CD4-positive, CD25-positive, alpha-beta regulatory T cell (primary cell): ENCODE measurements at regions not wholly inside any gene's neighbourhood (a gene's known extent, or its start where the extent isn't known, plus 50 kb on each side); places are given as distances from the start of the nearest gene placed in this dataset.

Experiments used
- ATAC-seq, 2 donors: fragments of 150-1000 bp; cut with Tn5 transposase; one replicate each; pipeline ENCODE4 v1.10.0; 2021; ENCODE audit warnings: low read depth in 2 of 2, moderate number of reproducible peaks in 2 of 2, moderate library complexity in 1 of 2
- DNase-seq, 3 donors: peaks; one replicate each; pipeline versions ENCODE4 v3.0.0 to v3.0.0-alpha.2; 2012 to 2022; ENCODE audit warnings: mixed read lengths in 1 of 3
- H3K27ac ChIP-seq: one replicate; pipeline ENCODE4 v1.7.0; 2013; ENCODE audit warnings: mild to moderate bottlenecking, low read length; ENCODE audit not compliant: insufficient read depth, poor library complexity, severe bottlenecking
- H3K27me3 ChIP-seq: one replicate; pipeline ENCODE4 v1.7.0; 2013; ENCODE audit warnings: low read length; ENCODE audit not compliant: control insufficient read depth, insufficient read depth
- H3K36me3 ChIP-seq: one replicate; pipeline ENCODE4 v1.7.0; 2013; ENCODE audit warnings: mild to moderate bottlenecking, low read length, moderate library complexity; ENCODE audit not compliant: control insufficient read depth, insufficient read depth
- H3K4me1 ChIP-seq: 2 replicates; pipeline ENCODE4 v1.7.0; 2013; ENCODE audit warnings: mild to moderate bottlenecking, low read length; ENCODE audit not compliant: insufficient read depth, control insufficient read depth, poor library complexity, severe bottlenecking
- H3K4me3 ChIP-seq: one replicate; pipeline ENCODE4 v1.7.0; 2013; ENCODE audit warnings: low read depth, mild to moderate bottlenecking, low read length, moderate library complexity
- H3K9me3 ChIP-seq, 2 experiments: 1 replicate in 1 of 2; 2 replicates in 1 of 2; pipeline ENCODE4 v1.7.0; 2013; ENCODE audit warnings: low read length in 2 of 2, mild to moderate bottlenecking in 1 of 2, moderate library complexity in 1 of 2; ENCODE audit not compliant: control insufficient read depth in 2 of 2
- H3K27ac Mint-ChIP-seq, 3 donors: one replicate each; pipeline ENCODE4 v1.8.0; 2020 to 2022; ENCODE audit warnings: mild to moderate bottlenecking in 3 of 3, mixed read lengths in 3 of 3, moderate library complexity in 2 of 3
- H3K27me3 Mint-ChIP-seq: one replicate; pipeline ENCODE4 v1.8.0; 2022; ENCODE audit warnings: mild to moderate bottlenecking, mixed read lengths
- H3K36me3 Mint-ChIP-seq: one replicate; pipeline ENCODE4 v1.8.0; 2020; ENCODE audit warnings: mixed read lengths
- H3K4me1 Mint-ChIP-seq, 4 donors: one replicate each; pipeline ENCODE4 v1.8.0; 2020 to 2022; ENCODE audit warnings: mixed read lengths in 4 of 4, mild to moderate bottlenecking in 1 of 4
- H3K4me3 Mint-ChIP-seq, 4 donors: one replicate each; pipeline ENCODE4 v1.8.0; 2020 to 2022; ENCODE audit warnings: mild to moderate bottlenecking in 4 of 4, mixed read lengths in 4 of 4, moderate library complexity in 3 of 4
- H3K9me3 Mint-ChIP-seq, 7 donors: one replicate each; pipeline ENCODE4 v1.8.0; 2020 to 2022; ENCODE audit warnings: mixed read lengths in 7 of 7, mild to moderate bottlenecking in 3 of 7, moderate library complexity in 2 of 7

GRCh38 chr9:81832571-81833285 lies 95.5 kb upstream of the SPATA31D4 start:
- ATAC-seq (no peak), DNase-seq (no peak)
- peaks cover 0 to 11% (median 3%) of the 10 kb centered on the region in 7 donors for H3K9me3 Mint-ChIP-seq
- Histone ChIP-seq H3K36me3 (no peaks in the 10 kb centered on the region), H3K9me3 (no peaks in the 10 kb centered on the region), H3K4me1 (no peaks in the 10 kb centered on the region), H3K27ac (no peak overlapping the region), H3K27me3 (no peaks in the 10 kb centered on the region), H3K4me3 (no peak overlapping the region)
- no peaks in the 10 kb centered on the region for H3K27me3 Mint-ChIP-seq
- no peaks in the 10 kb centered on the region for H3K4me1 Mint-ChIP-seq
- no peak overlapping the region for H3K27ac Mint-ChIP-seq
- H3K36me3 Mint-ChIP-seq: no peaks in the 10 kb centered on the region
- no peak overlapping the region for H3K4me3 Mint-ChIP-seq

- Mint-ChIP-seq H3K4me3 (no peak overlapping the region), H3K27ac (no peak overlapping the region), H3K9me3 (peaks cover 0 to 11% (median 3%) of the 10 kb centered on the region in 7 donors), H3K36me3 (no peaks in the 10 kb centered on the region), H3K4me1 (no peaks in the 10 kb centered on the region), H3K27me3 (no peaks in the 10 kb centered on the region)
- DNase-seq: no peak
- H3K9me3 ChIP-seq: no peaks in the 10 kb centered on the region
- no peaks in the 10 kb centered on the region for H3K27me3 ChIP-seq
- no peaks in the 10 kb centered on the region for H3K36me3 ChIP-seq
- no peak overlapping the region for H3K4me3 ChIP-seq
- ATAC-seq: no peak
- H3K27ac ChIP-seq: no peak overlapping the region
- no peaks in the 10 kb centered on the region for H3K4me1 ChIP-seq
These were observed 94.5 kb upstream of the SPATA31D4 start for GRCh38 chr9:81833563-81834345.

- H3K4me1 Mint-ChIP-seq: no peaks in the 10 kb centered on the region
- H3K36me3 Mint-ChIP-seq: no peaks in the 10 kb centered on the region
These were observed 86.9 kb upstream of the SPATA31D4 start for GRCh38 chr9:81841333-81841732.

GRCh38 chr9:81844131-81844567 lies 84.1 kb upstream of the SPATA31D4 start:
- Mint-ChIP-seq H3K27me3 (no peaks in the 10 kb centered on the region), H3K9me3 (peaks cover 0 to 4% (median 3%) of the 10 kb centered on the region in 7 donors), H3K4me1 (no peaks in the 10 kb centered on the region), H3K27ac (no peak overlapping the region), H3K36me3 (no peaks in the 10 kb centered on the region), H3K4me3 (no peak overlapping the region)
- H3K4me3 ChIP-seq: no peak overlapping the region
- H3K36me3 ChIP-seq: no peaks in the 10 kb centered on the region
- H3K9me3 ChIP-seq: no peaks in the 10 kb centered on the region
- H3K4me1 ChIP-seq: no peaks in the 10 kb centered on the region
- no peak for DNase-seq
- ATAC-seq: no peak
- H3K27ac ChIP-seq: no peak overlapping the region
- no peaks in the 10 kb centered on the region for H3K27me3 ChIP-seq

More at GRCh38 chr9:81841333-81841732, 86.9 kb upstream of the SPATA31D4 start:
- Histone ChIP-seq H3K4me1 (no peaks in the 10 kb centered on the region), H3K36me3 (no peaks in the 10 kb centered on the region), H3K27ac (no peak overlapping the region), H3K4me3 (no peak overlapping the region), H3K27me3 (no peaks in the 10 kb centered on the region), H3K9me3 (no peaks in the 10 kb centered on the region)
- H3K27ac Mint-ChIP-seq: no peak overlapping the region
- ATAC-seq: no peak
- DNase-seq: no peak
- H3K9me3 Mint-ChIP-seq: peaks cover 0 to 7% (median 4%) of the 10 kb centered on the region in 7 donors
- no peaks in the 10 kb centered on the region for H3K27me3 Mint-ChIP-seq
- no peak overlapping the region for H3K4me3 Mint-ChIP-seq

GRCh38 chr9:81847181-81847915 lies 80.9 kb upstream of the SPATA31D4 start:
- no peaks in the 10 kb centered on the region for H3K9me3 ChIP-seq
- no peaks in the 10 kb centered on the region for H3K36me3 ChIP-seq
- H3K27ac ChIP-seq: no peak overlapping the region
- H3K9me3 Mint-ChIP-seq: peaks cover 0 to 2% (median 0%) of the 10 kb centered on the region in 7 donors
- DNase-seq (no peak), ATAC-seq (no peak)
- H3K4me1 Mint-ChIP-seq: no peaks in the 10 kb centered on the region
- H3K4me1 ChIP-seq: no peaks in the 10 kb centered on the region
- H3K27me3 ChIP-seq: no peaks in the 10 kb centered on the region
- H3K27ac Mint-ChIP-seq: no peak overlapping the region
- H3K4me3 ChIP-seq: no peak overlapping the region
- no peaks in the 10 kb centered on the region for H3K36me3 Mint-ChIP-seq
- H3K4me3 Mint-ChIP-seq: no peak overlapping the region
- H3K27me3 Mint-ChIP-seq: no peaks in the 10 kb centered on the region

GRCh38 chr9:81848472-81848871 lies 79.8 kb upstream of the SPATA31D4 start:
- ATAC-seq (no peak), DNase-seq (no peak)
- peaks cover 0 to 2% (median 0%) of the 10 kb centered on the region in 7 donors for H3K9me3 Mint-ChIP-seq
- Histone ChIP-seq H3K27me3 (no peaks in the 10 kb centered on the region), H3K36me3 (no peaks in the 10 kb centered on the region), H3K27ac (no peak overlapping the region), H3K4me1 (no peaks in the 10 kb centered on the region), H3K9me3 (no peaks in the 10 kb centered on the region), H3K4me3 (no peak overlapping the region)
- no peaks in the 10 kb centered on the region for H3K36me3 Mint-ChIP-seq
- H3K27me3 Mint-ChIP-seq: no peaks in the 10 kb centered on the region
- H3K27ac Mint-ChIP-seq: no peak overlapping the region
- H3K4me1 Mint-ChIP-seq: no peaks in the 10 kb centered on the region
- H3K4me3 Mint-ChIP-seq: no peak overlapping the region

GRCh38 chr9:81849631-81850259 lies 78.5 kb upstream of the SPATA31D4 start:
- Histone ChIP-seq H3K4me1 (no peaks in the 10 kb centered on the region), H3K27me3 (no peaks in the 10 kb centered on the region), H3K27ac (no peak overlapping the region), H3K9me3 (no peaks in the 10 kb centered on the region), H3K36me3 (no peaks in the 10 kb centered on the region), H3K4me3 (no peak overlapping the region)
- no peak overlapping the region for H3K4me3 Mint-ChIP-seq
- H3K36me3 Mint-ChIP-seq: no peaks in the 10 kb centered on the region
- H3K27me3 Mint-ChIP-seq: no peaks in the 10 kb centered on the region
- H3K27ac Mint-ChIP-seq: no peak overlapping the region
- no peaks in the 10 kb centered on the region for H3K4me1 Mint-ChIP-seq
- DNase-seq: no peak
- ATAC-seq: no peak
- H3K9me3 Mint-ChIP-seq: peaks cover 0 to 4% (median 0%) of the 10 kb centered on the region in 7 donors
